GM12891 (cell line): ENCODE measurements at regions not wholly inside any gene's neighbourhood (a gene's known extent, or its start where the extent isn't known, plus 50 kb on each side); places are given as distances from the start of the nearest gene placed in this dataset.
A peak's percentile ranks its signal among the peaks of the same experiment; 100 is the strongest.

Source experiments
- DNase-seq: peaks from one replicate; pipeline ENCODE4 v3.0.0; 2011; ENCODE audit warnings: low spot score; ENCODE audit not compliant: insufficient read length
- FAIRE-seq: peaks from 2 replicates; lab custom pipeline; 2011; peaks lifted over from hg19 to GRCh38; lab: Jason Lieb, UNC
- PAX5 ChIP-seq: IDR thresholded peaks from 2 replicates; pipeline ENCODE4 v1.6.1; 2011; ENCODE audit warnings: low read length, moderate library complexity, mild to moderate bottlenecking; ENCODE audit not compliant: insufficient read depth, severe bottlenecking
- POLR2A ChIP-seq: IDR thresholded peaks from 2 replicates; pipeline ENCODE4 v1.6.1; 2011; ENCODE audit warnings: low read depth, low read length, control low read depth
- POLR2AphosphoS5 ChIP-seq: IDR thresholded peaks from 2 replicates; pipeline ENCODE4 v1.6.1; 2011; ENCODE audit warnings: low read depth, low read length, control low read depth
- POU2F2 ChIP-seq: IDR thresholded peaks from 2 replicates; pipeline ENCODE4 v1.6.1; 2011; ENCODE audit warnings: low read depth, mild to moderate bottlenecking, control low read depth, low read length, moderate library complexity
- SPI1 ChIP-seq: IDR thresholded peaks from 2 replicates; pipeline ENCODE4 v1.6.1; 2011; ENCODE audit warnings: low read depth, low read length, control low read depth
- TAF1 ChIP-seq: IDR thresholded peaks from 2 replicates; pipeline ENCODE4 v1.6.1; 2011; ENCODE audit warnings: low read depth, low read length, control low read depth

GRCh38 chr4:18242919-18243693 is 221.6 kb upstream of the LCORL start:
- TF ChIP-seq POLR2A (no peak), POLR2AphosphoS5 (no peak), TAF1 (no peak), PAX5 (no peak), POU2F2 (no peak), SPI1 (no peak)
- DNase-seq (no peak), FAIRE-seq (no peak)

GRCh38 chr4:18241727-18242126 is 220.2 kb upstream of the LCORL start:
- FAIRE-seq (no peak), DNase-seq (no peak)
- TF ChIP-seq POLR2A, result no peak
- TF ChIP-seq POU2F2, result no peak
- no peak for TF ChIP-seq TAF1
- no peak for TF ChIP-seq SPI1
- no peak for TF ChIP-seq POLR2AphosphoS5
- TF ChIP-seq PAX5, result no peak

DNA sequence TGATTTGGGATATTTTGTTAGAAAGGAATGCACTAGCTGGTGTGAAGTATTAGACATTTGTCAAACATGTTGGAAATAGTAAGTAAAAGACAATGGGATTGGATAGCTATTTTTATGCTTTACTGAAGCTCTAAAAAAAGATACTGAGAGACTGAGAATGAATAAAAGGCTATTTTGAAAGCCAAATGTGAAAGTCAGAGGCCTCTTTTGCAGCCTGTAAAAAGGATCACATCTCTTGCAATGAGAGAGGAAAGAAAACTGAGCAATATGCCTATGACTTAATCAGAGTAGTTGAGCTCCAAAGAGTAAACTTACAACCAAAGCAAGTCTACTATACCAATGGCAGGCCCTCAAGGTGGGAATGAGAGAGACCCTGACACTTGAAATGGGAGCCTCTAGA is 212.6 kb upstream of the LCORL start:
- DNase-seq (no peak), FAIRE-seq (no peak)
- TF ChIP-seq SPI1, result no peak
- TF ChIP-seq POLR2AphosphoS5, result no peak
- TF ChIP-seq TAF1, result no peak
- TF ChIP-seq POU2F2, result no peak
- TF ChIP-seq POLR2A, result no peak
- no peak for TF ChIP-seq PAX5

GRCh38 chr4:18231726-18232125 is 210.2 kb upstream of the LCORL start:
- FAIRE-seq, result no peak
- DNase-seq, result no peak
- TF ChIP-seq POLR2A (no peak), POLR2AphosphoS5 (no peak), PAX5 (no peak), TAF1 (no peak), SPI1 (no peak), POU2F2 (no peak)

DNA sequence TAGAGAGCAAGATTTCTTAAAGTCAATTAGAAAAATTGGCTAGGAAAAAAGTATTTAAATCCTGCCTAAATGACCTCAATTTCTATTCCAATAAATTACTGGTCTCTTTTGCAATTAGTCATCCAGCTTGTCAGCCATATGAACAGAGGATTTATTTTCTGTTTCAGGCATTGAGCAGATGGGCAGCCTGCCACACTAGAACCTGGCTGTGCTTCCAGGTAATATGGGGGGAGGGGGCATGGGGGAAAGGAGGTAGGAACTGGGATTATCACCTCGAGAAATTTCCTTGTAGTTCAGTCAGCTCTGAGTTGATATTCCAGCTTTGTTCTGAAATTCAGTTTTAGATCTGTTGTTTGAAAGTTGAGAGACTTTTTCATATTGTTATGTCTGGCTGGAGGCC is 206.3 kb upstream of the LCORL start:
- DNase-seq (no peak), FAIRE-seq (no peak)
- TF ChIP-seq SPI1 (no peak), POLR2A (no peak), TAF1 (no peak), PAX5 (no peak), POLR2AphosphoS5 (no peak), POU2F2 (no peak)

DNA sequence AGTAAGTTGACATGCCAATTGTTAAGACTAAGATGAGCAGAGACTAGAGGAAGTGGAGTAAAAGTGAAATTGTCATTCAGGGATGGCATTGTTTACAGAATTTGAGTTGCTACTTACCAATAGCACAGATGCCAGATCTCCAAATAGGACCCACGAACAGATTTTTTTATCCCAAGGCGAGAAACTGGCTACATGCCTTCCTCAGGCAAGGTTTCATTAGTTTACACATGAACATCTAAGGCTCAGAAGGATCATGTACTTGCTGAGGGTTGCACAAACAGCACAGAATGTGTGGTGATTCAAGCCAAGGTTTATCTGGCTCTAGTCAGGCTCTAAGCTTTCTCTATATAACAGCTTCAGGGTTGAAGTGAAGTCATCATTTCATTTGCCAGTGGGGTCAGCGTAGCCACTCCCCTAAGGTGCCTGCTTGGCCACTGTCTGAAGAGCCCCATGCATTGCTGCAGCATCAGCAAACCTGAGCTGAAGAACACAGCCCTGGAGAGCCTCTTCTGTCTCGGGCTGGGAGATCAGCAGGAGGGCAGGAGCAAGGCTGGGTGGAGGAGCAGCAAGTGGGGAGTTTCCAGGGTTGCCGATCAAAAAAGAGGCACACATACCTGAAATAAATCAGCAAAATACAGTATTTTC is 193.0 kb upstream of the LCORL start:
- no peak for DNase-seq
- no peak for TF ChIP-seq PAX5
- no peak for TF ChIP-seq POLR2A
- no peak for TF ChIP-seq POLR2AphosphoS5
- no peak for TF ChIP-seq POU2F2
- no peak for TF ChIP-seq TAF1
- no peak for TF ChIP-seq SPI1
- no peak for FAIRE-seq

DNA sequence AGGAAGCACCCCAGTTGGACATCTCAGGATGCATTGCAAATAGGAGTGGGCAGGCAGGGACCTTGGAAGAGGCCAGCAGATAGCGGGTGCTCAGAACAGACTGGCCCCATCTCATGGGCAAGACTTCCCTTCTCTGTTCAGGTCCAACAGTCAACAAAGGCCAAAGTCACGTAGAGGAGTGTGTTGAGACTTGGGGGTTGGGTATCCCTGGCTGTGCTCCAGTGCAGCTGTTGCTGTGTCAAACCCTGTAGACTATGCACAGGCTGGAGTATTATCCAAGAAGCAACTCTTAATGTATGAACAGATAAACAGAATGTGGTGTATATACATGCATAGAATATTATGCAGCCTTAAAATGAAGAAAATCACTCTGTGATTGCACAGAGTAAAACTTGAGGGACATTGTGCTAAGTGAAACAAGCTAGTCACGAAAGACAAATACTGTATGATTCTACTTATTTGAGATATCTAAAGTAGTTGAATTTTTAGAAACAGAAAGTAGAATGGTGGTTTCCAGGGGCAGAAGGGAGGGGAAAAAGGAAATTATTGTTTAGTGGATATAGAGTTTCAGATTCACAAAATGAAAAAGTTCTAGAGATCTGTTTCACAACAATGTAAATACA is 192.1 kb upstream of the LCORL start:
- DNase-seq (no peak), FAIRE-seq (no peak)
- no peak for TF ChIP-seq TAF1
- TF ChIP-seq POLR2AphosphoS5, result no peak
- TF ChIP-seq POLR2A, result no peak
- no peak for TF ChIP-seq SPI1
- TF ChIP-seq PAX5, result no peak

DNA sequence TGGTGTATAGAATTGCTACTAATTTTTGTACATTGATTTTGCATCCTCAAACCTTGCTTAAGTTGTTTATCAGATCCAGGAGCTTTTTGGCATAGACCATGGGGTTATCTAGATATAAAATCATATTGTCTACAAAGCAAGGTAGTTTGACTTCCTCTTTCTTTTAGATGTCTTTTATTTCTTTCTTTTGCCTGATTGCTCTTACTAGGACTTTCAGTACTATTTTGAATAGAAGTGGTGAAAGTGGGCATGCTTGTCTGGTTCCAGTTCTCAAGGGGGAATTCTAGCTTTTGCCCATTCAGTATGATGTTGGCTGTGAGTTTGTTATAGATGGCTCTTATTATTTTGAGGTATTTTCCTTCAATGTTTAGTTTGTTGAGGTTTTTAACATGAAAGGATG is 187.9 kb upstream of the LCORL start:
- TF ChIP-seq SPI1, result peak; percentile 66
- no peak for TF ChIP-seq POLR2AphosphoS5
- FAIRE-seq, result no peak
- no peak for DNase-seq

DNA sequence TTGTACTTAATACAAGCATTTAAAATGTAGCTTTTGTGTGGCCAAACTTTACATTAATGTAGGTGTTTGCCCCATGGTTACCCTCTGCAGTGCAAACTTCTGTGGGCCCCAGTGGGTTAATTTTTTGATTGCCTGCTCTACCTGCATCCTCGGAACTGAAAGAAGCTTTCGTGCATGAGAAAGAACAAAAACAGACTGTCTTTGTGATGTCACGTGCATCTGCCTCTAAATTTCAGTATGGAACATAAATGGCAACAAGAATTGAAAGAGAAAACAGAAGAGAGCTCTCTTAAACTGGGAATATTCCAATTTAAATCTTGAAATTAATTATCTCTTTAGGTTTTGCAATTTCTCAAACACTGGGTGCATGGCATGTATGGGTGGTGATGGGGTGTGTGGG is 182.4 kb upstream of the LCORL start:
- FAIRE-seq, result no peak
- TF ChIP-seq POLR2AphosphoS5, result no peak
- no peak for DNase-seq

GRCh38 chr4:18202486-18202885 is 180.9 kb upstream of the LCORL start:
- no peak for DNase-seq
- TF ChIP-seq POU2F2 (no peak), PAX5 (no peak), POLR2A (no peak), POLR2AphosphoS5 (no peak), TAF1 (no peak), SPI1 (no peak)

GRCh38 chr4:18201885-18202284 is 180.3 kb upstream of the LCORL start:
- FAIRE-seq (no peak), DNase-seq (no peak)
- no peak for TF ChIP-seq POLR2A
- no peak for TF ChIP-seq POU2F2
- no peak for TF ChIP-seq PAX5
- no peak for TF ChIP-seq POLR2AphosphoS5
- TF ChIP-seq SPI1, result no peak
- no peak for TF ChIP-seq TAF1

More at GRCh38 chr4:18202486-18202885, 180.9 kb upstream of the LCORL start:
- FAIRE-seq, result no peak
